ENCODE measurements at regions not wholly inside any gene's neighbourhood (a gene's known extent, or its start where the extent isn't known, plus 50 kb on each side); places are given as distances from the start of the nearest gene placed in this dataset.

- Histone ChIP-seq H3K79me2 (ENCODE audit: low read length) (no peaks in the 10 kb centered on the region), H3K4me1 (ENCODE audit: low read length) (no peaks in the 10 kb centered on the region), H3K36me3 (replicated peaks; ENCODE audit: insufficient read depth, low read length) (no peaks in the 10 kb centered on the region), H4K20me1 (ENCODE audit: insufficient read depth, low read length) (no peaks in the 10 kb centered on the region), H3F3A (ENCODE audit: insufficient read depth, low read length) (no peaks in the 10 kb centered on the region), H3K9me2 (replicated peaks; ENCODE audit: insufficient read depth, low read length) (no peaks in the 10 kb centered on the region), H3K27me3 (replicated peaks; ENCODE audit: insufficient read depth, low read length) (no peaks in the 10 kb centered on the region), H2AFZ (ENCODE audit: low read length) (no peak overlapping the region), H3K9ac (ENCODE audit: low read length) (no peak overlapping the region), H3K4me2 (ENCODE audit: low read depth, low read length) (no peak overlapping the region), H3K4me3 (ENCODE audit: low read length) (no peak overlapping the region), H3K27ac (ENCODE audit: low read length) (no peak overlapping the region), H3K9me3 (replicated peaks; ENCODE audit: insufficient read depth, low read length) (no peaks in the 10 kb centered on the region)
- DNase-seq, result no peak
- TF ChIP-seq, protein P1, sequence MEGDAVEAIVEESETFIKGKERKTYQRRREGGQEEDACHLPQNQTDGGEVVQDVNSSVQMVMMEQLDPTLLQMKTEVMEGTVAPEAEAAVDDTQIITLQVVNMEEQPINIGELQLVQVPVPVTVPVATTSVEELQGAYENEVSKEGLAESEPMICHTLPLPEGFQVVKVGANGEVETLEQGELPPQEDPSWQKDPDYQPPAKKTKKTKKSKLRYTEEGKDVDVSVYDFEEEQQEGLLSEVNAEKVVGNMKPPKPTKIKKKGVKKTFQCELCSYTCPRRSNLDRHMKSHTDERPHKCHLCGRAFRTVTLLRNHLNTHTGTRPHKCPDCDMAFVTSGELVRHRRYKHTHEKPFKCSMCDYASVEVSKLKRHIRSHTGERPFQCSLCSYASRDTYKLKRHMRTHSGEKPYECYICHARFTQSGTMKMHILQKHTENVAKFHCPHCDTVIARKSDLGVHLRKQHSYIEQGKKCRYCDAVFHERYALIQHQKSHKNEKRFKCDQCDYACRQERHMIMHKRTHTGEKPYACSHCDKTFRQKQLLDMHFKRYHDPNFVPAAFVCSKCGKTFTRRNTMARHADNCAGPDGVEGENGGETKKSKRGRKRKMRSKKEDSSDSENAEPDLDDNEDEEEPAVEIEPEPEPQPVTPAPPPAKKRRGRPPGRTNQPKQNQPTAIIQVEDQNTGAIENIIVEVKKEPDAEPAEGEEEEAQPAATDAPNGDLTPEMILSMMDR (IDR thresholded peaks at IDR 0.05; ENCODE audit: low read length), result no peak
- TF ChIP-seq EZH2 (optimal IDR thresholded peaks at IDR 0.05; ENCODE audit: low read depth, low read length), result no peak
Observed at GRCh38 chr13:58467176-58467575, 835.6 kb downstream of the PCDH17 start.

GRCh38 chr13:58472483-58472882 lies 840.9 kb downstream of the PCDH17 start:
- no peaks in the 10 kb centered on the region for H4K20me1 ChIP-seq (ENCODE audit: insufficient read depth, low read length)
- H3F3A ChIP-seq (ENCODE audit: insufficient read depth, low read length), result no peaks in the 10 kb centered on the region
- H3K4me2 ChIP-seq (ENCODE audit: low read depth, low read length), result no peak overlapping the region
- H3K9me2 ChIP-seq (replicated peaks; ENCODE audit: insufficient read depth, low read length), result no peaks in the 10 kb centered on the region
- no peak overlapping the region for H3K27ac ChIP-seq (ENCODE audit: low read length)
- H3K27me3 ChIP-seq (replicated peaks; ENCODE audit: insufficient read depth, low read length), result no peaks in the 10 kb centered on the region
- TF ChIP-seq EZH2 (optimal IDR thresholded peaks at IDR 0.05; ENCODE audit: low read depth, low read length), result no peak
- TF ChIP-seq EZH2phosphoT487 (IDR thresholded peaks at IDR 0.05; ENCODE audit: low read length), result no peak
- TF ChIP-seq, protein P1 (IDR thresholded peaks at IDR 0.05; ENCODE audit: low read length), result no peak
- DNase-seq, result no peak
- no peaks in the 10 kb centered on the region for H3K4me1 ChIP-seq (ENCODE audit: low read length)
- no peak overlapping the region for H3K9ac ChIP-seq (ENCODE audit: low read length)
- H2AFZ ChIP-seq (ENCODE audit: low read length), result no peak overlapping the region
- no peaks in the 10 kb centered on the region for H3K36me3 ChIP-seq (replicated peaks; ENCODE audit: insufficient read depth, low read length)
- H3K4me3 ChIP-seq (ENCODE audit: low read length), result no peak overlapping the region
- no peaks in the 10 kb centered on the region for H3K79me2 ChIP-seq (ENCODE audit: low read length)
- no peaks in the 10 kb centered on the region for H3K9me3 ChIP-seq (replicated peaks; ENCODE audit: insufficient read depth, low read length)

DNA sequence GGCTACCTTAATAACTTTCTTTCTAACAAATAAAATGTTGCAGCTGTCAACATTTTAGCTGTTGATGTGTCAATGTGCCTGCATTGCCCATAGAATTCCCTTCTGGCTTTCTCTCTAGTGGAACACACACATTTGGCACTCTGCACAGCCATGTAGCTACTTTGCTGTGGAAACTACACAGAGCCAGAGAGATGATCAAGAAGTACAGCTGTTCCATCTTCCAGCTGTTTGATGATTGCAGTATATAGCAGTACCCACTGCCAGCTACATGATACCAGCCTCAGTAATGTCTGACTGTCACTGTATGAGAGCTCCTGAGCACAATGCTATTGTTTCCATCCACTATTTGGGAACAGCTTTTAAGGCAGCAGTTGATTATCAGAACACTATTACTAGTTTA lies 843.0 kb downstream of the PCDH17 start:
- no peak overlapping the region for H3K9ac ChIP-seq (ENCODE audit: low read length)
- H3K4me1 ChIP-seq (ENCODE audit: low read length), result no peaks in the 10 kb centered on the region
- no peak overlapping the region for H3K4me2 ChIP-seq (ENCODE audit: low read depth, low read length)
- no peaks in the 10 kb centered on the region for H3K9me3 ChIP-seq (replicated peaks; ENCODE audit: insufficient read depth, low read length)
- TF ChIP-seq, protein P1 (IDR thresholded peaks at IDR 0.05; ENCODE audit: low read length), result no peak
- TF ChIP-seq EZH2 (optimal IDR thresholded peaks at IDR 0.05; ENCODE audit: low read depth, low read length) (no peak), EZH2phosphoT487 (IDR thresholded peaks at IDR 0.05; ENCODE audit: low read length) (no peak)
- no peak overlapping the region for H3K4me3 ChIP-seq (ENCODE audit: low read length)
- no peak for DNase-seq
- H3K36me3 ChIP-seq (replicated peaks; ENCODE audit: insufficient read depth, low read length), result no peaks in the 10 kb centered on the region
- no peaks in the 10 kb centered on the region for H3F3A ChIP-seq (ENCODE audit: insufficient read depth, low read length)
- no peak overlapping the region for H2AFZ ChIP-seq (ENCODE audit: low read length)
- no peaks in the 10 kb centered on the region for H3K9me2 ChIP-seq (replicated peaks; ENCODE audit: insufficient read depth, low read length)
- H3K27ac ChIP-seq (ENCODE audit: low read length), result no peak overlapping the region
- H3K79me2 ChIP-seq (ENCODE audit: low read length), result no peaks in the 10 kb centered on the region
- no peaks in the 10 kb centered on the region for H3K27me3 ChIP-seq (replicated peaks; ENCODE audit: insufficient read depth, low read length)
- H4K20me1 ChIP-seq (ENCODE audit: insufficient read depth, low read length), result no peaks in the 10 kb centered on the region
